B cell (primary cell): ENCODE measurements at regions not wholly inside any gene's neighbourhood (a gene's known extent, or its start where the extent isn't known, plus 50 kb on each side); places are given as distances from the start of the nearest gene placed in this dataset.

Source experiments
- ATAC-seq: fragments of 200-7000 bp; cut with Tn5 transposase; one replicate; pipeline ENCODE4 v1.10.0; 2021; ENCODE audit warnings: low read depth, mild to moderate bottlenecking, moderate number of reproducible peaks, moderate library complexity
- CTCF ChIA-PET: fragments of 350-600 bp; sonication (Branson Sonifier 250); formaldehyde crosslinking; loops from one replicate; lab custom pipeline; 2021; ENCODE audit warnings: antibody characterized with exemption, inconsistent platforms; lab: Charles Lee
- POLR2A ChIA-PET: fragments of 350-600 bp; sonication (Branson Sonifier 250); formaldehyde crosslinking; loops from one replicate; lab custom pipeline; 2021; ENCODE audit warnings: antibody characterized with exemption; lab: Charles Lee
- DNase-seq: peaks from one replicate; pipeline ENCODE4 v3.0.0; 2013
- H2AFZ ChIP-seq: 2 replicates; pipeline ENCODE4 v1.6.1; 2012; ENCODE audit warnings: mild to moderate bottlenecking, low read depth, low read length; ENCODE audit not compliant: insufficient read depth, poor library complexity, severe bottlenecking
- H3K27ac ChIP-seq, 2 donors: 1 replicate in 1 of 2; 2 replicates in 1 of 2; pipeline ENCODE4 v1.5.1; 2012 to 2013; ENCODE audit warnings: low read length in 2 of 2, mild to moderate bottlenecking in 2 of 2, moderate library complexity in 1 of 2
- H3K27me3 ChIP-seq, 4 experiments: fragments of 200-600 bp in 1 of 4; sonication (generic) in 1 of 4; replicated peaks in 1 of 4; 1 replicate in 2 of 4; 2 replicates in 2 of 4; pipeline versions ENCODE4 v1.6.1 to v1.7.0; 2013 to 2016; ENCODE audit warnings: low read length in 3 of 4, mild to moderate bottlenecking in 2 of 4, mixed read lengths in 1 of 4, moderate library complexity in 1 of 4; ENCODE audit not compliant: insufficient read depth in 4 of 4, control insufficient read depth in 3 of 4; ENCODE audit errors: control extremely low read depth in 1 of 4
- H3K36me3 ChIP-seq, 2 experiments: replicated peaks in 1 of 2; 1 replicate in 1 of 2; 2 replicates in 1 of 2; pipeline versions ENCODE4 v1.6.1 to v1.7.1; 2013; ENCODE audit warnings: low read length in 1 of 2; ENCODE audit not compliant: insufficient read depth in 2 of 2, control insufficient read depth in 1 of 2; ENCODE audit errors: control extremely low read depth in 1 of 2, extremely low read depth in 1 of 2
- H3K4me1 ChIP-seq, 2 donors: fragments of 200-600 bp in 1 of 2; sonication (generic) in 1 of 2; 1 replicate in 1 of 2; 2 replicates in 1 of 2; pipeline versions ENCODE4 v1.5.1 to v1.6.1; 2013 to 2017; ENCODE audit warnings: low read length in 2 of 2; ENCODE audit not compliant: control insufficient read depth in 2 of 2, insufficient read depth in 2 of 2
- H3K4me2 ChIP-seq: replicated peaks from 2 replicates; pipeline ENCODE3; 2012; ENCODE audit warnings: mild to moderate bottlenecking, low read depth, low read length; ENCODE audit not compliant: poor library complexity, severe bottlenecking
- H3K4me3 ChIP-seq, 5 experiments: fragments of 200-600 bp in 1 of 5; sonication (generic) in 1 of 5; 1 replicate in 3 of 5; 2 replicates in 2 of 5; pipeline versions ENCODE4 v1.5.1 to v1.7.0; 2011 to 2016; ENCODE audit warnings: low read length in 4 of 5, mild to moderate bottlenecking in 4 of 5, low read depth in 2 of 5, control low read depth in 1 of 5, moderate library complexity in 1 of 5; ENCODE audit not compliant: insufficient read depth in 1 of 5; ENCODE audit errors: control extremely low read depth in 1 of 5, extremely low read depth in 1 of 5
- H3K79me2 ChIP-seq: fragments of 200-600 bp; sonication (generic); one replicate; pipeline ENCODE4 v1.6.0; 2016; ENCODE audit warnings: low read length; ENCODE audit not compliant: control insufficient read depth, insufficient read depth
- H3K9ac ChIP-seq: fragments of 200-600 bp; sonication (generic); 2 replicates; pipeline ENCODE4 v1.6.1; 2017; ENCODE audit warnings: mild to moderate bottlenecking, low read length, moderate library complexity
- H3K9me3 ChIP-seq, 3 donors: one replicate each; pipeline versions ENCODE4 v1.6.1 to v1.7.1; 2013; ENCODE audit warnings: low read length in 2 of 3; ENCODE audit not compliant: control insufficient read depth in 2 of 3, insufficient read depth in 1 of 3; ENCODE audit errors: control extremely low read depth in 1 of 3
- H4K20me1 ChIP-seq: 2 replicates; pipeline ENCODE4 v1.6.0; 2012; ENCODE audit warnings: mild to moderate bottlenecking, low read length; ENCODE audit not compliant: insufficient read depth, control insufficient read depth, poor library complexity, severe bottlenecking
- H3K27ac Mint-ChIP-seq: one replicate; pipeline ENCODE4 v1.8.0; 2021; ENCODE audit warnings: mixed read lengths
- H3K27me3 Mint-ChIP-seq: one replicate; pipeline ENCODE4 v1.8.0; 2021; ENCODE audit warnings: mixed read lengths
- H3K4me1 Mint-ChIP-seq: one replicate; pipeline ENCODE4 v1.8.0; 2021; ENCODE audit warnings: mixed read lengths
- H3K4me3 Mint-ChIP-seq: one replicate; pipeline ENCODE4 v1.8.0; 2021; ENCODE audit warnings: mixed read lengths
- H3K9me3 Mint-ChIP-seq: one replicate; pipeline ENCODE4 v1.8.0; 2022; ENCODE audit warnings: mixed read lengths; ENCODE audit not compliant: insufficient read depth
- CTCF ChIP-seq: fragments of 200-600 bp; IDR thresholded peaks from one replicate; pipeline ENCODE4 v1.8.0; 2022; ENCODE audit warnings: antibody characterized with exemption, mild to moderate bottlenecking
- EZH2 ChIP-seq: IDR thresholded peaks from 2 replicates; pipeline ENCODE4 v1.6.1; 2012; ENCODE audit warnings: borderline replicate concordance, low read depth, mild to moderate bottlenecking, moderate library complexity, low read length; ENCODE audit not compliant: insufficient read depth, poor library complexity, severe bottlenecking
- WGBS: methylation state at CpG from one replicate; pipeline ENCODE4 v1.1.5; 2013; ENCODE audit warnings: missing lambda C conversion rate; ENCODE audit not compliant: insufficient coverage; 5-methylcytosine and 5-hydroxymethylcytosine counted together
- intact Hi-C: fragments of 100-400 bp; cut with micrococcal nuclease; formaldehyde crosslinking; loops from one replicate; pipeline ENCODE4 v1.10.0; 2022

- Histone ChIP-seq H3K9me3 (peaks cover 0 to 4% (median 0%) of the 10 kb centered on the region in 3 donors), H3K79me2 (no peaks in the 10 kb centered on the region), H4K20me1 (no peaks in the 10 kb centered on the region), H3K4me3 (no peak overlapping the region), H3K4me1 (no peaks in the 10 kb centered on the region), H3K27ac (no peak overlapping the region), H3K4me2 (no peak overlapping the region), H2AFZ (no peak overlapping the region), H3K9ac (no peak overlapping the region), H3K36me3 (no peaks in the 10 kb centered on the region), H3K27me3 (no peaks in the 10 kb centered on the region)
- no peak overlapping the region for H3K27ac Mint-ChIP-seq
- H3K9me3 Mint-ChIP-seq = no peaks in the 10 kb centered on the region
- POLR2A ChIA-PET = no interaction called here
- intact Hi-C loops = no loop called here
- CTCF ChIA-PET = no interaction called here
- H3K4me1 Mint-ChIP-seq = no peaks in the 10 kb centered on the region
- no peaks in the 10 kb centered on the region for H3K27me3 Mint-ChIP-seq
- DNase-seq (no peak), ATAC-seq (no peak)
- no CpG with 5 or more reads among the region's 3 CpGs for WGBS
- TF ChIP-seq CTCF (no peak), EZH2 (no peak)
- H3K4me3 Mint-ChIP-seq = no peak overlapping the region
These were observed 282.4 kb upstream of the CHAC2 start for GRCh38 chr2:53485021-53485728.

- ATAC-seq = no peak
- POLR2A ChIA-PET = no interaction called here
- no peaks in the 10 kb centered on the region for H3K4me1 ChIP-seq
These were observed 283.1 kb upstream of the CHAC2 start for GRCh38 chr2:53484531-53484930.

More at GRCh38 chr2:53484531-53484930, 283.1 kb upstream of the CHAC2 start:
- Histone ChIP-seq H2AFZ (no peak overlapping the region), H3K79me2 (no peaks in the 10 kb centered on the region), H3K4me3 (no peak overlapping the region), H3K27ac (no peak overlapping the region), H4K20me1 (no peaks in the 10 kb centered on the region), H3K36me3 (no peaks in the 10 kb centered on the region), H3K9ac (no peak overlapping the region), H3K9me3 (peaks cover 0 to 4% (median 0%) of the 10 kb centered on the region in 3 donors), H3K27me3 (no peaks in the 10 kb centered on the region), H3K4me2 (no peak overlapping the region)
- H3K27ac Mint-ChIP-seq = no peak overlapping the region
- no peaks in the 10 kb centered on the region for H3K9me3 Mint-ChIP-seq
- CTCF ChIA-PET = no interaction called here
- no peaks in the 10 kb centered on the region for H3K27me3 Mint-ChIP-seq
- DNase-seq = no peak
- H3K4me3 Mint-ChIP-seq = no peak overlapping the region
- H3K4me1 Mint-ChIP-seq = no peaks in the 10 kb centered on the region
- no peak for TF ChIP-seq EZH2
- no peak for TF ChIP-seq CTCF
- intact Hi-C loops = no loop called here
- WGBS = 89% methylated on average over 2 of the region's 4 CpGs
